ENCODE measurements at regions not wholly inside any gene's neighbourhood (a gene's known extent, or its start where the extent isn't known, plus 50 kb on each side); places are given as distances from the start of the nearest gene placed in this dataset.

DNA sequence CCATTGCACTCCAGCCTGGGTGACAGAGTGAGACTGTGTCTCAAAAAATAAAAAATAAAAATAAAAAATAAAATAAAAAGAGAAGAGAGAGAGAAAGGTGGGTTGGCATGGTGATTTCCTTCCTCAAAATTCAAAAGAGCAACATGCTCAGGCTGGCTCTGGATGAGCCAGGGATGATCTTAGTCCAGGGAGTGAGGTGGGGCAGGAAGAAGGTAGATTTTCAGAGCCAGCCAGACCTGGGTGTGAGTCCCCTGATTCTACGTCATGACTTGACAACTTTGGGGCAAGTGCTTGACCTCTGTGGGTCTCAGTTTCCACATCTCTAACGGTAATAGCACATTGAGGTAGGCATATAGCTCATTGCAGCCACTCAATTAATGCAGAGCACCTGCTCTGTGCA lies 109.4 kb upstream of the CTBP2 start:
- no peak for TF ChIP-seq CTCF (conservative IDR thresholded peaks at IDR 0.05; ENCODE audit: low read depth, low read length)
- TF ChIP-seq EZH2 (IDR thresholded peaks at IDR 0.05; ENCODE audit: borderline replicate concordance, low read depth, low read length, poor library complexity, severe bottlenecking): no peak
